DOHH2 (cell line): ENCODE measurements at regions not wholly inside any gene's neighbourhood (a gene's known extent, or its start where the extent isn't known, plus 50 kb on each side); places are given as distances from the start of the nearest gene placed in this dataset.

Source experiments
- H3F3A ChIP-seq: fragments of 200-600 bp; sonication (generic), shearing (Covaris generic); 2 replicates; pipeline ENCODE4 v1.6.0; 2016; ENCODE audit warnings: antibody characterized with exemption, mild to moderate bottlenecking; ENCODE audit not compliant: control insufficient read depth, insufficient read depth
- H3K27ac ChIP-seq: fragments of 200-600 bp; sonication (generic); 2 replicates; pipeline ENCODE4 v1.5.1; 2014; ENCODE audit warnings: low read depth, mild to moderate bottlenecking, low read length, moderate library complexity
- H3K27me3 ChIP-seq: fragments of 200-600 bp; sonication (generic); 2 replicates; pipeline ENCODE4 v1.6.1; 2014; ENCODE audit warnings: mild to moderate bottlenecking, low read length, mixed read lengths; ENCODE audit not compliant: control insufficient read depth
- H3K36me3 ChIP-seq: fragments of 200-600 bp; sonication (generic); 2 replicates; pipeline ENCODE4 v1.6.1; 2014; ENCODE audit warnings: mild to moderate bottlenecking, low read length, moderate library complexity, mixed read lengths; ENCODE audit not compliant: control insufficient read depth
- H3K4me1 ChIP-seq: fragments of 200-600 bp; sonication (generic); 2 replicates; pipeline ENCODE4 v1.6.1; 2014; ENCODE audit warnings: mild to moderate bottlenecking, low read length, mixed read lengths; ENCODE audit not compliant: control insufficient read depth
- H3K4me2 ChIP-seq: fragments of 200-600 bp; sonication (generic); 2 replicates; pipeline ENCODE4 v1.6.0; 2014; ENCODE audit warnings: mild to moderate bottlenecking, low read length, moderate library complexity
- H3K4me3 ChIP-seq: fragments of 200-600 bp; sonication (generic); 2 replicates; pipeline ENCODE4 v1.5.1; 2014; ENCODE audit warnings: mild to moderate bottlenecking, low read length, mixed read lengths
- H3K79me2 ChIP-seq: fragments of 200-600 bp; sonication (generic); 2 replicates; pipeline ENCODE4 v1.6.1; 2014; ENCODE audit warnings: mild to moderate bottlenecking, low read length, mixed read lengths; ENCODE audit not compliant: control insufficient read depth
- H3K9me2 ChIP-seq: fragments of 200-600 bp; sonication (generic); replicated peaks from 2 replicates; pipeline ENCODE4 v1.6.1; 2014; ENCODE audit warnings: mild to moderate bottlenecking, low read length, mixed read lengths; ENCODE audit not compliant: control insufficient read depth
- H3K9me3 ChIP-seq: fragments of 200-600 bp; sonication (generic); 2 replicates; pipeline ENCODE4 v1.6.1; 2014; ENCODE audit warnings: antibody characterized with exemption, low read length, mixed read lengths; ENCODE audit not compliant: control insufficient read depth, insufficient read depth
- H4K20me1 ChIP-seq: fragments of 200-600 bp; sonication (generic); 2 replicates; pipeline ENCODE4 v1.6.0; 2014; ENCODE audit warnings: low read depth, mild to moderate bottlenecking, antibody characterized with exemption, low read length, moderate library complexity; ENCODE audit not compliant: control insufficient read depth, insufficient read depth
- EZH2phosphoT487 ChIP-seq: fragments of 200-600 bp; sonication (generic); IDR thresholded peaks from 2 replicates; pipeline ENCODE4 v1.6.1; 2017; ENCODE audit warnings: borderline replicate concordance, mild to moderate bottlenecking, antibody characterized with exemption, low read length, moderate library complexity, mixed read lengths
- TF ChIP-seq, protein P1 (sequence below): fragments of 200-600 bp; sonication (generic); IDR thresholded peaks from one replicate; pipeline ENCODE4 v1.5.1; 2014; ENCODE audit warnings: antibody characterized with exemption, mild to moderate bottlenecking, low read depth, low read length; ENCODE audit not compliant: poor library complexity, severe bottlenecking

GRCh38 chr4:53816561-53816960, 225.3 kb upstream of the LNX1 start:
- H3K79me2 ChIP-seq = no peaks in the 10 kb centered on the region
- no peaks in the 10 kb centered on the region for H3K4me1 ChIP-seq
- no peak for TF ChIP-seq EZH2phosphoT487
- TF ChIP-seq, protein P1, sequence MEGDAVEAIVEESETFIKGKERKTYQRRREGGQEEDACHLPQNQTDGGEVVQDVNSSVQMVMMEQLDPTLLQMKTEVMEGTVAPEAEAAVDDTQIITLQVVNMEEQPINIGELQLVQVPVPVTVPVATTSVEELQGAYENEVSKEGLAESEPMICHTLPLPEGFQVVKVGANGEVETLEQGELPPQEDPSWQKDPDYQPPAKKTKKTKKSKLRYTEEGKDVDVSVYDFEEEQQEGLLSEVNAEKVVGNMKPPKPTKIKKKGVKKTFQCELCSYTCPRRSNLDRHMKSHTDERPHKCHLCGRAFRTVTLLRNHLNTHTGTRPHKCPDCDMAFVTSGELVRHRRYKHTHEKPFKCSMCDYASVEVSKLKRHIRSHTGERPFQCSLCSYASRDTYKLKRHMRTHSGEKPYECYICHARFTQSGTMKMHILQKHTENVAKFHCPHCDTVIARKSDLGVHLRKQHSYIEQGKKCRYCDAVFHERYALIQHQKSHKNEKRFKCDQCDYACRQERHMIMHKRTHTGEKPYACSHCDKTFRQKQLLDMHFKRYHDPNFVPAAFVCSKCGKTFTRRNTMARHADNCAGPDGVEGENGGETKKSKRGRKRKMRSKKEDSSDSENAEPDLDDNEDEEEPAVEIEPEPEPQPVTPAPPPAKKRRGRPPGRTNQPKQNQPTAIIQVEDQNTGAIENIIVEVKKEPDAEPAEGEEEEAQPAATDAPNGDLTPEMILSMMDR = no peak
- no peaks in the 10 kb centered on the region for H4K20me1 ChIP-seq
- H3K36me3 ChIP-seq = no peaks in the 10 kb centered on the region
- H3K4me3 ChIP-seq = no peak overlapping the region
- H3K9me3 ChIP-seq = peaks cover 3% of the 10 kb centered on the region; the same call in 1 of the 2 replicates
- H3K4me2 ChIP-seq = no peak overlapping the region
- H3F3A ChIP-seq = no peaks in the 10 kb centered on the region
- no peaks in the 10 kb centered on the region; the same call in 1 of the 2 replicates for H3K9me2 ChIP-seq
- H3K27me3 ChIP-seq = no peaks in the 10 kb centered on the region
- H3K27ac ChIP-seq = no peak overlapping the region

GRCh38 chr4:53815281-53815680, 224.0 kb upstream of the LNX1 start:
- H3K4me2 ChIP-seq = no peak overlapping the region
- no peaks in the 10 kb centered on the region for H3K36me3 ChIP-seq
- peaks cover 3% of the 10 kb centered on the region; the same call in 1 of the 2 replicates for H3K9me3 ChIP-seq
- H4K20me1 ChIP-seq = no peaks in the 10 kb centered on the region
- no peak overlapping the region for H3K27ac ChIP-seq
- TF ChIP-seq, protein P1 = no peak
- no peak for TF ChIP-seq EZH2phosphoT487
- no peaks in the 10 kb centered on the region; the same call in 1 of the 2 replicates for H3K9me2 ChIP-seq
- H3K4me3 ChIP-seq = no peak overlapping the region
- no peaks in the 10 kb centered on the region for H3K79me2 ChIP-seq
- H3F3A ChIP-seq = no peaks in the 10 kb centered on the region
- no peaks in the 10 kb centered on the region for H3K4me1 ChIP-seq
- no peaks in the 10 kb centered on the region for H3K27me3 ChIP-seq

- Histone ChIP-seq H3K4me3 (no peak overlapping the region), H3K27me3 (no peaks in the 10 kb centered on the region)
- TF ChIP-seq, protein P1 = no peak
- TF ChIP-seq EZH2phosphoT487 = no peak
These were observed 222.7 kb upstream of the LNX1 start for GRCh38 chr4:53813998-53814397.

GRCh38 chr4:53810643-53811042, 219.4 kb upstream of the LNX1 start:
- no peaks in the 10 kb centered on the region for H3K9me3 ChIP-seq
- H3K4me3 ChIP-seq = no peak overlapping the region
- H4K20me1 ChIP-seq = no peaks in the 10 kb centered on the region
- no peaks in the 10 kb centered on the region for H3K79me2 ChIP-seq
- H3K36me3 ChIP-seq = no peaks in the 10 kb centered on the region
- no peaks in the 10 kb centered on the region for H3K27me3 ChIP-seq
- no peak overlapping the region for H3K27ac ChIP-seq
- no peak for TF ChIP-seq EZH2phosphoT487
- TF ChIP-seq, protein P1 = no peak
- no peaks in the 10 kb centered on the region for H3K4me1 ChIP-seq
- H3K9me2 ChIP-seq = no peaks in the 10 kb centered on the region
- H3K4me2 ChIP-seq = no peak overlapping the region
- H3F3A ChIP-seq = no peaks in the 10 kb centered on the region

More at GRCh38 chr4:53813998-53814397, 222.7 kb upstream of the LNX1 start:
- H3K27ac ChIP-seq = no peak overlapping the region
- H4K20me1 ChIP-seq = no peaks in the 10 kb centered on the region
- no peaks in the 10 kb centered on the region for H3K79me2 ChIP-seq
- no peaks in the 10 kb centered on the region for H3K9me3 ChIP-seq
- H3K4me1 ChIP-seq = no peaks in the 10 kb centered on the region
- no peaks in the 10 kb centered on the region for H3K36me3 ChIP-seq
- no peak overlapping the region for H3K4me2 ChIP-seq
- no peaks in the 10 kb centered on the region; the same call in 1 of the 2 replicates for H3K9me2 ChIP-seq
- H3F3A ChIP-seq = no peaks in the 10 kb centered on the region
